MM.1S (cell line): ENCODE measurements at regions not wholly inside any gene's neighbourhood (a gene's known extent, or its start where the extent isn't known, plus 50 kb on each side); places are given as distances from the start of the nearest gene placed in this dataset.

ENCODE experiments used
- DNase-seq: peaks from one replicate; pipeline ENCODE4 v3.0.0-alpha.2; 2015
- H2AFZ ChIP-seq: fragments of 300-600 bp; sonication (generic); 2 replicates; pipeline ENCODE4 v1.6.0; 2016; ENCODE audit warnings: antibody characterized with exemption, low read length
- H3F3A ChIP-seq: fragments of 300-600 bp; sonication (generic); 2 replicates; pipeline ENCODE4 v1.6.1; 2016; ENCODE audit warnings: mild to moderate bottlenecking, antibody characterized with exemption, low read length, moderate library complexity, mixed read lengths; ENCODE audit not compliant: insufficient read depth
- H3K27ac ChIP-seq: fragments of 300-600 bp; sonication (generic); 2 replicates; pipeline ENCODE4 v1.5.1; 2016; ENCODE audit warnings: mild to moderate bottlenecking, low read length
- H3K27me3 ChIP-seq: fragments of 300-600 bp; sonication (generic); replicated peaks from 2 replicates; pipeline ENCODE4 v1.6.0; 2016; ENCODE audit warnings: low read length; ENCODE audit not compliant: insufficient read depth
- H3K36me3 ChIP-seq: fragments of 300-600 bp; sonication (generic); replicated peaks from 2 replicates; pipeline ENCODE4 v1.6.1; 2016; ENCODE audit warnings: mild to moderate bottlenecking, low read length, mixed read lengths; ENCODE audit not compliant: insufficient read depth
- H3K4me1 ChIP-seq: fragments of 300-600 bp; sonication (generic); 2 replicates; pipeline ENCODE4 v1.6.1; 2016; ENCODE audit warnings: low read length, mixed read lengths
- H3K4me2 ChIP-seq: fragments of 300-600 bp; sonication (generic); 2 replicates; pipeline ENCODE4 v1.6.0; 2016; ENCODE audit warnings: low read depth, low read length
- H3K4me3 ChIP-seq: fragments of 300-600 bp; sonication (generic); 2 replicates; pipeline ENCODE4 v1.5.1; 2016; ENCODE audit warnings: low read length, mixed read lengths
- H3K79me2 ChIP-seq: fragments of 300-600 bp; sonication (generic); 2 replicates; pipeline ENCODE4 v1.6.1; 2016; ENCODE audit warnings: mixed run types, low read length, mixed read lengths
- H3K9ac ChIP-seq: fragments of 300-600 bp; sonication (generic); 2 replicates; pipeline ENCODE4 v1.6.1; 2016; ENCODE audit warnings: low read length, mixed read lengths
- H3K9me2 ChIP-seq: fragments of 300-600 bp; sonication (generic); replicated peaks from 2 replicates; pipeline ENCODE4 v1.6.1; 2016; ENCODE audit warnings: mild to moderate bottlenecking, low read length, mixed read lengths; ENCODE audit not compliant: insufficient read depth
- H3K9me3 ChIP-seq: fragments of 300-600 bp; sonication (generic); replicated peaks from 2 replicates; pipeline ENCODE4 v1.6.1; 2016; ENCODE audit warnings: mild to moderate bottlenecking, low read length, mixed read lengths; ENCODE audit not compliant: insufficient read depth
- H4K20me1 ChIP-seq: fragments of 300-600 bp; sonication (generic); 2 replicates; pipeline ENCODE4 v1.6.1; 2016; ENCODE audit warnings: mild to moderate bottlenecking, low read length, moderate library complexity, mixed read lengths; ENCODE audit not compliant: insufficient read depth
- CTCF ChIP-seq: fragments of 300-600 bp; sonication (generic); IDR thresholded peaks from 2 replicates; pipeline ENCODE4 v1.5.1; 2016; ENCODE audit warnings: antibody characterized with exemption, low read length, mixed read lengths
- EZH2 ChIP-seq: fragments of 300-600 bp; sonication (generic); optimal IDR thresholded peaks from 2 replicates; pipeline ENCODE3; 2017; ENCODE audit warnings: low read depth, mild to moderate bottlenecking, antibody characterized with exemption, low read length, mixed read lengths
- EZH2phosphoT487 ChIP-seq: fragments of 300-600 bp; sonication (generic); IDR thresholded peaks from 2 replicates; pipeline ENCODE4 v1.6.1; 2018; ENCODE audit warnings: antibody characterized with exemption, low read length

- TF ChIP-seq EZH2phosphoT487 (no peak), CTCF (no peak), EZH2 (no peak)
- no peaks in the 10 kb centered on the region for H3K9me2 ChIP-seq
- no peak overlapping the region for H2AFZ ChIP-seq
- no peak for DNase-seq
- no peaks in the 10 kb centered on the region for H3K79me2 ChIP-seq
- no peaks in the 10 kb centered on the region for H3K9me3 ChIP-seq
- no peak overlapping the region for H3K9ac ChIP-seq
- no peaks in the 10 kb centered on the region for H3K36me3 ChIP-seq
- no peaks in the 10 kb centered on the region for H4K20me1 ChIP-seq
- no peak overlapping the region for H3K4me2 ChIP-seq
- H3K4me3 ChIP-seq = no peak overlapping the region
- peaks cover 12% of the 10 kb centered on the region; the same call in 1 of the 2 replicates for H3K4me1 ChIP-seq
- H3F3A ChIP-seq = no peaks in the 10 kb centered on the region
- peaks cover 68% of the 10 kb centered on the region for H3K27me3 ChIP-seq
- no peak overlapping the region for H3K27ac ChIP-seq
These were observed 128.4 kb upstream of the TNRC6C start for GRCh38 chr17:77829843-77830799.

GRCh38 chr17:77830816-77831473 is 127.6 kb upstream of the TNRC6C start:
- TF ChIP-seq CTCF (no peak), EZH2phosphoT487 (no peak), EZH2 (no peak)
- Histone ChIP-seq H3K4me1 (peaks cover 12% of the 10 kb centered on the region; the same call in 1 of the 2 replicates), H2AFZ (no peak overlapping the region), H3K27ac (no peak overlapping the region), H3K79me2 (no peaks in the 10 kb centered on the region), H3K9ac (no peak overlapping the region), H3F3A (no peaks in the 10 kb centered on the region), H3K36me3 (no peaks in the 10 kb centered on the region), H3K4me2 (no peak overlapping the region), H3K27me3 (peaks cover 65% of the 10 kb centered on the region), H3K9me3 (no peaks in the 10 kb centered on the region), H3K9me2 (no peaks in the 10 kb centered on the region), H3K4me3 (no peak overlapping the region), H4K20me1 (no peaks in the 10 kb centered on the region)
- DNase-seq = no peak

- Histone ChIP-seq H2AFZ (no peak overlapping the region), H3K4me3 (no peak overlapping the region), H4K20me1 (no peaks in the 10 kb centered on the region), H3K4me1 (peaks cover 12% of the 10 kb centered on the region; the same call in 1 of the 2 replicates), H3K79me2 (no peaks in the 10 kb centered on the region), H3K9me2 (no peaks in the 10 kb centered on the region), H3K36me3 (no peaks in the 10 kb centered on the region), H3K4me2 (no peak overlapping the region), H3K27me3 (peaks cover 61% of the 10 kb centered on the region), H3K9ac (no peak overlapping the region), H3K27ac (no peak overlapping the region), H3K9me3 (no peaks in the 10 kb centered on the region), H3F3A (no peaks in the 10 kb centered on the region)
- no peak for DNase-seq
- no peak for TF ChIP-seq EZH2phosphoT487
- TF ChIP-seq EZH2 = no peak
- no peak for TF ChIP-seq CTCF
These were observed 126.9 kb upstream of the TNRC6C start for GRCh38 chr17:77831474-77832179.
